Upper lobe of left lung (tissue), 6 donors: ENCODE measurements at regions not wholly inside any gene's neighbourhood (a gene's known extent, or its start where the extent isn't known, plus 50 kb on each side); places are given as distances from the start of the nearest gene placed in this dataset.

Experiments used
- ATAC-seq, 2 donors: fragments of 200-7000 bp; cut with Tn5 transposase; one replicate each; pipeline ENCODE4 v1.9.1; 2022; ENCODE audit warnings: mild to moderate bottlenecking in 2 of 2, moderate library complexity in 2 of 2; ENCODE audit not compliant: low FRiP score in 2 of 2
- DNase-seq, 2 donors: peaks; one replicate each; pipeline ENCODE4 v3.0.0-alpha.2; 2019 to 2020
- H3K27ac ChIP-seq, 4 donors: fragments of 200-600 bp; sonication (generic); one replicate each; pipeline ENCODE4 v1.5.1; 2016 to 2019
- H3K27me3 ChIP-seq, 4 donors: fragments of 200-600 bp; sonication (generic); one replicate each; pipeline ENCODE4 v1.5.1; 2017 to 2019
- H3K36me3 ChIP-seq, 4 donors: fragments of 200-600 bp; sonication (generic); one replicate each; pipeline ENCODE4 v1.5.1; 2016 to 2019
- H3K4me1 ChIP-seq, 4 donors: fragments of 200-600 bp; sonication (generic); one replicate each; pipeline ENCODE4 v1.5.1; 2018 to 2019
- H3K4me3 ChIP-seq, 4 donors: fragments of 200-600 bp; sonication (generic); one replicate each; pipeline ENCODE4 v1.5.1; 2017 to 2019; ENCODE audit warnings: mild to moderate bottlenecking in 2 of 4, moderate library complexity in 1 of 4
- H3K9me3 ChIP-seq, 4 donors: fragments of 200-600 bp; sonication (generic); one replicate each; pipeline ENCODE4 v1.5.1; 2018 to 2019
- EP300 ChIP-seq, 4 donors: sonication (generic); formaldehyde crosslinking; IDR thresholded peaks; one replicate each; pipeline ENCODE4 v1.5.1; 2017; ENCODE audit warnings: antibody characterized with exemption in 4 of 4, control low read depth in 2 of 4
- POLR2A ChIP-seq, 4 donors: fragments of 450-650 bp; IDR thresholded peaks; one replicate each; pipeline ENCODE4 v1.5.1; 2016 to 2017; ENCODE audit warnings: antibody characterized with exemption in 4 of 4, mild to moderate bottlenecking in 2 of 4
- POLR2AphosphoS5 ChIP-seq, 2 donors: sonication (generic); formaldehyde crosslinking; IDR thresholded peaks; one replicate each; pipeline ENCODE4 v1.5.1; 2017; ENCODE audit warnings: antibody characterized with exemption in 2 of 2
- WGBS, 2 donors: methylation state at CpG; one replicate each; pipeline ENCODE4 v1.1.5; 2017 to 2018; 5-methylcytosine and 5-hydroxymethylcytosine counted together
- TF ChIP-seq, protein P1 (sequence below), 6 experiments: fragments of 450-650 bp in 4 of 6; fragments of 200-600 bp in 2 of 6; sonication (generic) in 2 of 6; IDR thresholded peaks; one replicate each; pipeline ENCODE4 v1.5.1; 2016 to 2019; ENCODE audit warnings: antibody characterized with exemption in 6 of 6
- donor health status: DM: no; HTN: no; CAD: no; lungs with moderate emphysema.
- donor health status: DM: no; HTN: yes; CAD: no; lungs with severe emphysema.

DNA sequence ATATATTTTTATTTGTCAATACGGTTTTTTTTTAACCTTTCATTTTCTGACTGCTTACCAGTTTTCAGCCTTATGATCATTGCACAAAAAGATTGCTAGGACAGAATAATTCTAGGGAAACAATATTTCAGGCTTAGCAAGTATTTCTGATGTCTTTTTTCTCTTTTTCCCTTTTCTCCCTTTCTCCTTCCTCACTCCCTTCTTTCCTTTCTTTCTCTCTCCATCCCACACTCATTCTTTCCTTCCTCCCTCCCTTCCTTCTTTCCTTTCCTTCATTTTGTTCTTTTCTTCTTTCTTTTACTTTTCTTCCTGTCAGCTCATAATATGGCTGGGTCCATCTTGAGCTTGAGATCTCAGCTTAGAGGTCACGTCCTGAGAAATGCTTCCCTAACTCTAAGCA, 601.4 kb upstream of the NOVA1 start:
- no peak for TF ChIP-seq POLR2A (IDR thresholded peaks at IDR 0.05)
- TF ChIP-seq, protein P1, sequence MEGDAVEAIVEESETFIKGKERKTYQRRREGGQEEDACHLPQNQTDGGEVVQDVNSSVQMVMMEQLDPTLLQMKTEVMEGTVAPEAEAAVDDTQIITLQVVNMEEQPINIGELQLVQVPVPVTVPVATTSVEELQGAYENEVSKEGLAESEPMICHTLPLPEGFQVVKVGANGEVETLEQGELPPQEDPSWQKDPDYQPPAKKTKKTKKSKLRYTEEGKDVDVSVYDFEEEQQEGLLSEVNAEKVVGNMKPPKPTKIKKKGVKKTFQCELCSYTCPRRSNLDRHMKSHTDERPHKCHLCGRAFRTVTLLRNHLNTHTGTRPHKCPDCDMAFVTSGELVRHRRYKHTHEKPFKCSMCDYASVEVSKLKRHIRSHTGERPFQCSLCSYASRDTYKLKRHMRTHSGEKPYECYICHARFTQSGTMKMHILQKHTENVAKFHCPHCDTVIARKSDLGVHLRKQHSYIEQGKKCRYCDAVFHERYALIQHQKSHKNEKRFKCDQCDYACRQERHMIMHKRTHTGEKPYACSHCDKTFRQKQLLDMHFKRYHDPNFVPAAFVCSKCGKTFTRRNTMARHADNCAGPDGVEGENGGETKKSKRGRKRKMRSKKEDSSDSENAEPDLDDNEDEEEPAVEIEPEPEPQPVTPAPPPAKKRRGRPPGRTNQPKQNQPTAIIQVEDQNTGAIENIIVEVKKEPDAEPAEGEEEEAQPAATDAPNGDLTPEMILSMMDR (IDR thresholded peaks at IDR 0.05), result no peak
- no peak for TF ChIP-seq POLR2AphosphoS5 (IDR thresholded peaks at IDR 0.05)
- TF ChIP-seq EP300 (IDR thresholded peaks at IDR 0.05), result no peak
- Histone ChIP-seq H3K4me1 (no peaks in the 10 kb centered on the region), H3K36me3 (no peaks in the 10 kb centered on the region), H3K27ac (no peak overlapping the region), H3K9me3 (no peaks in the 10 kb centered on the region), H3K27me3 (no peaks in the 10 kb centered on the region), H3K4me3 (no peak overlapping the region)
- ATAC-seq (no peak), DNase-seq (no peak)
- WGBS, 2 donors, result 82 to 91% methylated on average over 1 of the region's 2 CpGs

DNA sequence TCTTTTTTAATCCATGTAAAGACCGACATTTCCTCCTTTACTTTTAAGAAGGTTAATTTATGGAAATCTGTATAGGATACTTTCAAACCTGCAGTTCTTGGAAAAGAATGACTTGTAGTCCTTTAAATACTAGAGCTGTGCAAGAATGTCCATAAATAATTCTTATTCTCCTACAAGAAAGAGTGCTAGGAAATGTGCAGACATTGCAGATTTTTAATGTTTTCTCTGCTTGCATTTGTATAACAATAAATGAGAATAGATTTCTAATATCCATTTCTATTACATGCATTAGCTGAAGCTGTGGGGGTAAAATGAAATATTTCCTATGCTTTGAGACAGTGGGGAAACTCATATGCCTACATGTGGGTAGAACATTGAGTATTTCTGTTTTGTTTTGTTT, 607.2 kb upstream of the NOVA1 start:
- WGBS, 2 donors, result 80 to 84% methylated on average over 1 of the region's 1 CpG
- Histone ChIP-seq H3K27ac (no peak overlapping the region), H3K9me3 (no peaks in the 10 kb centered on the region), H3K27me3 (no peaks in the 10 kb centered on the region), H3K4me3 (no peak overlapping the region), H3K36me3 (no peaks in the 10 kb centered on the region), H3K4me1 (no peaks in the 10 kb centered on the region)
- TF ChIP-seq, protein P1 (IDR thresholded peaks at IDR 0.05), result no peak
- TF ChIP-seq POLR2AphosphoS5 (IDR thresholded peaks at IDR 0.05) (no peak), POLR2A (IDR thresholded peaks at IDR 0.05) (no peak), EP300 (IDR thresholded peaks at IDR 0.05) (no peak)
- DNase-seq, result no peak
- ATAC-seq, result no peak

DNA sequence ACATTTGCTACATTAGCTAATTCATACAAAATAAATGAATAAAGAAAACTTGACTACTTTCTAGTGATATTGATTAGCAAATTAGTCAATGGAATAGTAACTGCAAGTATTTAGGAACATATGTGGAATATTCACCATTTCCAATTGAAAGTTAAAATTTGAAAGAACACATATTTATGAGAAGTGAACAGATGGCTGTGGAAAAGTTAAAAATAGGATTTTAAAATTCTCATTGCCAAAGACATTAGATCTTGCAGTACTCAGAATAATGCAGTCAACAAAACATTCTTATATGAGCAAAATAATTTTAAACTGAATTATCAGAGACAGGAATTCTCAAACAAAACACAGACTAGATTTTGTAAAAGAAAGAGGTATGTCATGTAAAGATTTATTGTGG, 613.9 kb upstream of the NOVA1 start:
- no peak for DNase-seq
- H3K27me3 ChIP-seq, result no peaks in the 10 kb centered on the region
- H3K4me3 ChIP-seq, result no peak overlapping the region
- H3K36me3 ChIP-seq, result no peaks in the 10 kb centered on the region
- no peaks in the 10 kb centered on the region for H3K4me1 ChIP-seq
- H3K27ac ChIP-seq, result no peak overlapping the region
- H3K9me3 ChIP-seq, result no peaks in the 10 kb centered on the region
- ATAC-seq, result no peak
- no peak for TF ChIP-seq EP300 (IDR thresholded peaks at IDR 0.05)
- no peak for TF ChIP-seq POLR2A (IDR thresholded peaks at IDR 0.05)
- no peak for TF ChIP-seq POLR2AphosphoS5 (IDR thresholded peaks at IDR 0.05)

DNA sequence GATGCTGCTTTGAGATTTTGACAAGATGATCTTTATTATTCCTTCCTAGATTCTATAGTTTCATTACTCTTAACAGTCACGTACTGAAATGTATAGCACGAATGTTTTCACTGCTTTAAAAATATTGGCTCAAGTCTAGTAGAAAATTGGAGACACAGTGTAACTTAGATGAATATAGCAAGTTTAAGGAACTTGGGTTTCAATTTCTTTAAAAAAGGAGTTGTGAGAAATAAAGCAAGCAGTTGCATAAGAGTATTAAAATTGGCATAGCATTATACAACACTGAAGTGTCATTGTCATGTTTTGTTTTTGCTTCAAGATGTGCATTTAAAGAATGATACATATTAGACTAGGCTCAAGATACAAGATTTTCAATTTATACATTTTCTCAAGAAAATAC, 624.8 kb upstream of the NOVA1 start:
- Histone ChIP-seq H3K4me1 (no peaks in the 10 kb centered on the region), H3K27me3 (no peaks in the 10 kb centered on the region), H3K36me3 (no peaks in the 10 kb centered on the region), H3K9me3 (peaks cover 0 to 15% (median 4%) of the 10 kb centered on the region in 4 donors), H3K4me3 (no peak overlapping the region), H3K27ac (no peak overlapping the region)
- 88 to 98% methylated on average over 2 of the region's 2 CpGs for WGBS, 2 donors
- ATAC-seq, result no peak
- TF ChIP-seq POLR2AphosphoS5 (IDR thresholded peaks at IDR 0.05), result no peak
- no peak for TF ChIP-seq EP300 (IDR thresholded peaks at IDR 0.05)
- TF ChIP-seq POLR2A (IDR thresholded peaks at IDR 0.05), result no peak
- no peak for DNase-seq

DNA sequence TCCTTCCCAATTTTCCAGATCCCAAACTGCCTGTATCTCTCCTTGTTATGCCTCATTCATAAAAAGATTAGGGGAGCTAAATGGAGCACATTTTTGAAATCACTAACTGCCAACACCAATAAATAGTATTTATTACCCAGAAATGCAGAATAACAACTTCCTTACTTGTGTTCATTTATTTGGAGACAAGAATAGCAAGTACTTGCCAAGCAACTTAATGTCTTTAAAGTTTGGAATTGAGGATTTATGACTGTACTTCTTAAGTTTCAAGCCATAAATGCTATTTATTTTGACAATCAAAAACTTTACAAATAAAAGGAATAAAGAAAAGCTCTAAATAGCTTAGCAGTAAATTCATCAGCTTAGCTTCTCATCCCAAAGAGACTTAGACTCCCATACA, 626.1 kb upstream of the NOVA1 start:
- TF ChIP-seq, protein P1 (IDR thresholded peaks at IDR 0.05), result no peak
- no peak for TF ChIP-seq EP300 (IDR thresholded peaks at IDR 0.05)
- no peak for TF ChIP-seq POLR2AphosphoS5 (IDR thresholded peaks at IDR 0.05)
- no peak for TF ChIP-seq POLR2A (IDR thresholded peaks at IDR 0.05)
- no peaks in the 10 kb centered on the region for H3K4me1 ChIP-seq

DNA sequence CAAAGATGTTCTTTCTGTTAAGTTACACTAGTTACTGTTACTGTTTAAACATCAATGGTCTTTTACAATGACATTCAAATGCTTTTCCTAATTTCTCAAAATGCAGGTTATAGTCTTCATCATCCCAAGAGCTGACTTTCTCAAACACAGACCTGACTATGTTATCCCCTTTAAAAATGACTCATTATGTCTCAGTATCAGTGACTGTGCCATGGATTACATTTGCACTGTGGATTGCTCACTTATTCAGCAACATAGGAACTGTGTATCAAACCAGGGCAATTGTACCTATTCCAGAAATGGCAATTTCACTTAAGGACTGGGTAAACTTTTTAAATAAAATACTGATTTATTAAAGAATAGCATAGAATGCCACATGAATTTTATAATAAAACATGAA, 630.2 kb upstream of the NOVA1 start:
- Histone ChIP-seq H3K4me3 (no peak overlapping the region), H3K4me1 (no peaks in the 10 kb centered on the region), H3K36me3 (no peaks in the 10 kb centered on the region), H3K27me3 (no peaks in the 10 kb centered on the region), H3K27ac (no peak overlapping the region), H3K9me3 (no peaks in the 10 kb centered on the region)
- TF ChIP-seq, protein P1 (IDR thresholded peaks at IDR 0.05), result no peak
- TF ChIP-seq POLR2A (IDR thresholded peaks at IDR 0.05) (no peak), EP300 (IDR thresholded peaks at IDR 0.05) (no peak), POLR2AphosphoS5 (IDR thresholded peaks at IDR 0.05) (no peak)
- no peak for DNase-seq
- ATAC-seq, result no peak

More for the DNA sequence above, 626.1 kb upstream of the NOVA1 start:
- no peak overlapping the region for H3K4me3 ChIP-seq
- peaks cover 0 to 15% (median 4%) of the 10 kb centered on the region in 4 donors for H3K9me3 ChIP-seq
- DNase-seq (no peak), ATAC-seq (no peak)
- no peak overlapping the region for H3K27ac ChIP-seq
- H3K27me3 ChIP-seq, result no peaks in the 10 kb centered on the region
- no peaks in the 10 kb centered on the region for H3K36me3 ChIP-seq
